Mesenchymal stem cell (in vitro differentiated cells and primary cell): ENCODE measurements at regions not wholly inside any gene's neighbourhood (a gene's known extent, or its start where the extent isn't known, plus 50 kb on each side); places are given as distances from the start of the nearest gene placed in this dataset.

Source experiments
- DNase-seq: peaks from one replicate; pipeline ENCODE4 v3.0.0-alpha.2; 2013
- H2AFZ ChIP-seq: one replicate; pipeline ENCODE4 v1.6.1; 2013; ENCODE audit warnings: low read depth, mild to moderate bottlenecking, control low read depth, inconsistent platforms, low read length, moderate library complexity
- H2AK5ac ChIP-seq: 2 replicates; pipeline ENCODE4 v1.6.1; 2013; ENCODE audit warnings: low read length, moderate library complexity, mild to moderate bottlenecking, inconsistent platforms; ENCODE audit not compliant: severe bottlenecking
- H2BK120ac ChIP-seq: one replicate; pipeline ENCODE4 v1.6.1; 2013; ENCODE audit warnings: low read depth, mild to moderate bottlenecking, inconsistent platforms, low read length, moderate library complexity
- H2BK12ac ChIP-seq, 2 experiments: one replicate each; pipeline ENCODE4 v1.6.1; 2013; ENCODE audit warnings: inconsistent platforms in 2 of 2, low read length in 2 of 2, mild to moderate bottlenecking in 2 of 2, moderate library complexity in 2 of 2, control low read depth in 1 of 2
- H2BK15ac ChIP-seq: one replicate; pipeline ENCODE4 v1.6.1; 2013; ENCODE audit warnings: mild to moderate bottlenecking, low read depth, inconsistent platforms; ENCODE audit not compliant: poor library complexity, severe bottlenecking
- H2BK5ac ChIP-seq: 2 replicates; pipeline ENCODE4 v1.6.1; 2013; ENCODE audit warnings: low read depth, mild to moderate bottlenecking, low read length, control low read depth, inconsistent platforms; ENCODE audit not compliant: poor library complexity, severe bottlenecking
- H3K14ac ChIP-seq, 2 experiments: one replicate each; pipeline ENCODE4 v1.6.1; 2013; ENCODE audit warnings: inconsistent platforms in 2 of 2, low read length in 2 of 2, control low read depth in 1 of 2, mild to moderate bottlenecking in 1 of 2, moderate library complexity in 1 of 2
- H3K18ac ChIP-seq, 2 experiments: one replicate each; pipeline ENCODE4 v1.6.1; 2013; ENCODE audit warnings: inconsistent platforms in 2 of 2, low read length in 2 of 2, control low read depth in 1 of 2, low read depth in 1 of 2, mild to moderate bottlenecking in 1 of 2
- H3K23ac ChIP-seq, 2 experiments: one replicate each; pipeline ENCODE4 v1.6.1; 2013; ENCODE audit warnings: inconsistent platforms in 2 of 2, low read length in 2 of 2, mild to moderate bottlenecking in 2 of 2, moderate library complexity in 2 of 2, control low read depth in 1 of 2
- H3K27ac ChIP-seq: 2 replicates; pipeline ENCODE4 v1.5.1; 2013; ENCODE audit warnings: mild to moderate bottlenecking, moderate library complexity, low read length, control low read depth, inconsistent platforms; ENCODE audit not compliant: poor library complexity, severe bottlenecking
- H3K27me3 ChIP-seq, 2 experiments: 2 replicates each; pipeline versions ENCODE4 v1.6.1 to v1.7.0; 2013; ENCODE audit warnings: low read length in 2 of 2, mild to moderate bottlenecking in 2 of 2, moderate library complexity in 2 of 2, control low read depth in 1 of 2, inconsistent platforms in 1 of 2; ENCODE audit not compliant: control insufficient read depth in 1 of 2, insufficient read depth in 1 of 2
- H3K36me3 ChIP-seq, 2 experiments: 2 replicates each; pipeline versions ENCODE4 v1.6.1 to v1.7.0; 2013; ENCODE audit warnings: low read length in 2 of 2, control low read depth in 1 of 2, inconsistent platforms in 1 of 2, low read depth in 1 of 2, mild to moderate bottlenecking in 1 of 2; ENCODE audit not compliant: insufficient read depth in 2 of 2, control insufficient read depth in 1 of 2
- H3K4ac ChIP-seq, 2 experiments: one replicate each; pipeline ENCODE4 v1.6.1; 2013; ENCODE audit warnings: inconsistent platforms in 2 of 2, low read length in 2 of 2, mild to moderate bottlenecking in 2 of 2, moderate library complexity in 2 of 2, control low read depth in 1 of 2, low read depth in 1 of 2
- H3K4me1 ChIP-seq: 2 replicates; pipeline ENCODE4 v1.6.1; 2013; ENCODE audit warnings: low read depth, low read length, control low read depth; ENCODE audit not compliant: control insufficient read depth, insufficient read depth
- H3K4me2 ChIP-seq: 2 replicates; pipeline ENCODE4 v1.6.1; 2013; ENCODE audit warnings: low read length, mild to moderate bottlenecking, inconsistent platforms; ENCODE audit not compliant: poor library complexity, severe bottlenecking
- H3K4me3 ChIP-seq, 2 experiments: 2 replicates each; pipeline versions ENCODE4 v1.5.1 to v1.7.0; 2013; ENCODE audit warnings: low read length in 2 of 2, mild to moderate bottlenecking in 2 of 2, control low read depth in 1 of 2, low read depth in 1 of 2; ENCODE audit not compliant: insufficient read depth in 1 of 2
- H3K79me1 ChIP-seq: replicated peaks from 2 replicates; pipeline ENCODE4 v1.6.1; 2013; ENCODE audit warnings: mild to moderate bottlenecking, control low read depth, low read length, inconsistent platforms; ENCODE audit not compliant: poor library complexity, severe bottlenecking
- H3K9ac ChIP-seq: 2 replicates; pipeline ENCODE4 v1.7.0; 2013; ENCODE audit warnings: mild to moderate bottlenecking, low read length, moderate library complexity
- H3K9me3 ChIP-seq: 2 replicates; pipeline ENCODE4 v1.7.0; 2013; ENCODE audit warnings: mild to moderate bottlenecking, low read length; ENCODE audit not compliant: control insufficient read depth
- H4K8ac ChIP-seq: one replicate; pipeline ENCODE4 v1.6.1; 2013; ENCODE audit warnings: inconsistent platforms, mild to moderate bottlenecking, low read length, moderate library complexity
- H4K91ac ChIP-seq: one replicate; pipeline ENCODE4 v1.6.1; 2013; ENCODE audit warnings: mild to moderate bottlenecking, low read length, inconsistent platforms
- WGBS: methylation state at CpG from one replicate; pipeline ENCODE4 v1.1.7; 2013; ENCODE audit warnings: mixed read lengths; 5-methylcytosine and 5-hydroxymethylcytosine counted together

- H2AK5ac ChIP-seq: no peak overlapping the region
- peaks cover 6 to 23% of the 10 kb centered on the region in 2 experiments for H3K27me3 ChIP-seq
- no peak overlapping the region for H3K9ac ChIP-seq
- H4K91ac ChIP-seq: no peak overlapping the region
- no peak overlapping the region for H2AFZ ChIP-seq
- H3K18ac ChIP-seq: no peak overlapping the region
- no peak overlapping the region for H3K4ac ChIP-seq
- H3K36me3 ChIP-seq: no peaks in the 10 kb centered on the region
- H3K9me3 ChIP-seq: no peaks in the 10 kb centered on the region
- no peak overlapping the region for H2BK15ac ChIP-seq
- H3K4me3 ChIP-seq: no peak overlapping the region
- DNase-seq: no peak
- H4K8ac ChIP-seq: no peak overlapping the region
- WGBS: 70% methylated on average over 12 of the region's 12 CpGs
- H3K4me2 ChIP-seq: no peak overlapping the region
- no peak overlapping the region for H2BK120ac ChIP-seq
- no peak overlapping the region for H3K27ac ChIP-seq
- no peak overlapping the region for H3K23ac ChIP-seq
- no peak overlapping the region for H2BK12ac ChIP-seq
- H2BK5ac ChIP-seq: no peak overlapping the region
- H3K4me1 ChIP-seq: peaks cover 2% of the 10 kb centered on the region
- no peaks in the 10 kb centered on the region for H3K79me1 ChIP-seq
- no peak overlapping the region for H3K14ac ChIP-seq
Measured at GRCh38 chr1:17893891-17894631, 138.9 kb downstream of the ACTL8 start.

- Histone ChIP-seq H2AK5ac (no peak overlapping the region), H3K4ac (no peak overlapping the region), H3K9ac (no peak overlapping the region), H3K23ac (no peak overlapping the region), H2BK12ac (no peak overlapping the region), H2BK5ac (no peak overlapping the region), H3K9me3 (no peaks in the 10 kb centered on the region), H3K4me3 (no peak overlapping the region), H3K27me3 (peaks cover 0 to 10% of the 10 kb centered on the region in 2 experiments), H2BK15ac (no peak overlapping the region), H3K18ac (no peak overlapping the region), H3K4me1 (peaks cover 2% of the 10 kb centered on the region), H3K36me3 (no peaks in the 10 kb centered on the region), H3K14ac (peak overlapping the region in 1 of 2 experiments; percentile 36), H3K27ac (no peak overlapping the region), H3K4me2 (no peak overlapping the region), H3K79me1 (no peaks in the 10 kb centered on the region), H2AFZ (no peak overlapping the region), H4K8ac (no peak overlapping the region), H2BK120ac (no peak overlapping the region), H4K91ac (no peak overlapping the region)
- 75% methylated on average over 4 of the region's 4 CpGs for WGBS
- no peak for DNase-seq
Measured at GRCh38 chr1:17895401-17895800, 140.3 kb downstream of the ACTL8 start.

GRCh38 chr1:17895986-17896385 lies 140.9 kb downstream of the ACTL8 start:
- Histone ChIP-seq H3K4me3 (no peak overlapping the region), H3K4ac (no peak overlapping the region), H3K9ac (no peak overlapping the region), H2AFZ (no peak overlapping the region), H3K27me3 (peaks cover 0 to 4% of the 10 kb centered on the region in 2 experiments), H2BK12ac (no peak overlapping the region), H4K8ac (no peak overlapping the region), H3K23ac (no peak overlapping the region), H3K36me3 (no peaks in the 10 kb centered on the region), H3K4me2 (no peak overlapping the region), H3K4me1 (peaks cover 2% of the 10 kb centered on the region), H3K18ac (no peak overlapping the region), H2BK15ac (no peak overlapping the region), H3K14ac (no peak overlapping the region), H2BK120ac (no peak overlapping the region), H3K79me1 (no peaks in the 10 kb centered on the region), H3K9me3 (no peaks in the 10 kb centered on the region), H2AK5ac (no peak overlapping the region), H3K27ac (no peak overlapping the region), H4K91ac (no peak overlapping the region), H2BK5ac (no peak overlapping the region)
- DNase-seq: no peak
- WGBS: 80% methylated on average over 8 of the region's 8 CpGs

DNA sequence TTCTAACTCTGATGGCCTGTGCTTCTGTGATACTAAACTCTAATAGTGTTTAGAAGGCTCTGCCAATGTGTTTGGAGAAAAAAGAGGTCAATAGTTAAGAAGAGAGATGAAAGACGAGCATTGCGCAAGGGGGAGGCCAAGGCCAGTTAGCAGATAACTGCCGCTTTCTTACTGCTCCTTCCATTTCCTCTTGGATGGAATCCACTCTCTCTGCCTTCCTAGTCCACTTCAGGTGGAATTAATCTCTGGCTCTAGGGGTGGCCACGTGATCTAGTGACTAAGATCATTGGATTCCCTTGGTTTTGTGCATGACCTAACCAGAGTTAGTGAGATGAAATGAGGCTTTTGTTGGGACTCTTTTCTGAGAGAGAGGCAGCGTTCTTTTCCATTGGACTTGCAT lies 148.3 kb downstream of the ACTL8 start:
- Histone ChIP-seq H3K4ac (no peak overlapping the region), H2BK5ac (no peak overlapping the region), H2BK120ac (no peak overlapping the region), H3K4me1 (no peaks in the 10 kb centered on the region), H2BK12ac (no peak overlapping the region), H3K9ac (no peak overlapping the region), H2AFZ (no peak overlapping the region), H2AK5ac (no peak overlapping the region), H3K79me1 (no peaks in the 10 kb centered on the region), H3K27me3 (no peaks in the 10 kb centered on the region), H4K8ac (no peak overlapping the region), H3K18ac (no peak overlapping the region), H3K23ac (no peak overlapping the region), H3K14ac (no peak overlapping the region), H3K4me3 (no peak overlapping the region), H3K4me2 (no peak overlapping the region), H3K27ac (no peak overlapping the region), H2BK15ac (no peak overlapping the region), H4K91ac (no peak overlapping the region), H3K9me3 (no peaks in the 10 kb centered on the region), H3K36me3 (no peaks in the 10 kb centered on the region)
- 58% methylated on average over 5 of the region's 5 CpGs for WGBS
- DNase-seq: no peak
